ENCODE measurements at regions not wholly inside any gene's neighbourhood (a gene's known extent, or its start where the extent isn't known, plus 50 kb on each side); places are given as distances from the start of the nearest gene placed in this dataset.
"Not testable (repeated sequence)": the region's sequence is repeated elsewhere in the genome, so short reads cannot be mapped to it uniquely, and the experiment has no call there.

DNA sequence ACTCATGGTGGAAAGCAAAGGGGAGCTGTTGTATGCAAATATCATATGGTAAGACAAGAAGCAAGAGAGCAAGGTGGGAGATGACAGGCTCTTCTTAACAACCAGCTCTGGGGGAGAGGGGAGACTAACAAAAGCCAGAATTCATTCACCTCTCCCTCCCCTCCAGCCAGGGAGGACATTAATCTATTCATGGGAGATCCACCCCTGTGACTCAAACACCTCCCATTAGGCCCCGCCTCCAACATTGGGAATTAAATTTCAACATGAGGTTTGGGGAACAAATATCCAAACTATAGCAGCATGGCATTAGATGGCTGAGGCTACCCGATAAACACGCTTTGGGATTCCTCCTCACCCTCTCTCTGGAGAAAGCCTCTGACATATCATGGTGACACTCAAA, 210.6 kb downstream of the RHOU start:
- no peak overlapping the region for H3K4me3 Mint-ChIP-seq
- H3K4me1 Mint-ChIP-seq = peaks cover 7% of the 10 kb centered on the region
- H3K27me3 Mint-ChIP-seq = peaks cover 9% of the 10 kb centered on the region
- no peak for DNase-seq
- CTCF ChIA-PET = no interaction called here
- no peaks in the 10 kb centered on the region for H3K9me3 Mint-ChIP-seq
- H3K27ac Mint-ChIP-seq = no peak overlapping the region
- POLR2A ChIA-PET = no interaction called here
- H3K36me3 Mint-ChIP-seq (ENCODE audit: low read depth) = no peaks in the 10 kb centered on the region

DNA sequence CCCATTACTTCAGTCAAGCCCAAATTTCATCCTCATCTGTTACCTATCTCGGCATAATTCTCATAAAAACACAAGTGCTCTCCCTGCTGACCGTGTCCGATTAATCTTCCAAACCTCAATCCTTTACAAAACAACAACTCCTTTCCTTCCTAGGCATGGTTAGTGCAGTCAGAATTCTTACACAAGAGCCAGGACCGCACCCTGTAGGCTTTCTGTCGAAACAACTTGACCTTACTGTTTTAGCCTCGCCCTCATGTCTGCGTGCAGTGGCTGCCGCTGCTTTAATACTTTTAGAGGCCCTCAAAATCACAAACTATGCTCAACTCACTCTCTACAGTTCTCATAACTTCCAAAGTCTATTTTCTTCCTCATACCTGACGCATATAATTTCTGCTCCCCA, 214.3 kb downstream of the RHOU start:
- H3K4me1 Mint-ChIP-seq; H3K9me3 Mint-ChIP-seq; DNase-seq; CTCF ChIA-PET; H3K4me3 Mint-ChIP-seq; H3K27me3 Mint-ChIP-seq; H3K27ac Mint-ChIP-seq; POLR2A ChIA-PET; H3K36me3 Mint-ChIP-seq (ENCODE audit: low read depth): not testable (repeated sequence)

DNA sequence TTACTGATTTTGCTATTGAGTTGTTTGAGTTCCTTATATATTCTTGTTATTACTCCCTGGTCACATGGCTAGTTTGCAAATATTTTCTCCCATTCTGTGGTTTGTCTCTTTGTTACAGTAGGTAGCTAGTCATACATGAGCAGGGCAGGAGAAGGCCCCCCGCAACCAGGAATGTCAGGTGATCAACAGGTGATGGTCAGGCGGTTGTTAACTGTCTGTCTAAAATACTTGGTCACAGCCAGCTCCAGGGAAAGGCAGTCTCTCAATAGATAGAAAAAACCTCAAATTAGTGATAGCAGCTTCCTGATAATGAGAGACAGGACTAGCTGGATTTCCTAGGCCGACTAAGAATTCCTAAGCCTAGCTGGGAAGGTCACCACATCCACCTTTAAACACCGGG, 217.9 kb downstream of the RHOU start:
- CTCF ChIA-PET = no interaction called here
- POLR2A ChIA-PET = no interaction called here

DNA sequence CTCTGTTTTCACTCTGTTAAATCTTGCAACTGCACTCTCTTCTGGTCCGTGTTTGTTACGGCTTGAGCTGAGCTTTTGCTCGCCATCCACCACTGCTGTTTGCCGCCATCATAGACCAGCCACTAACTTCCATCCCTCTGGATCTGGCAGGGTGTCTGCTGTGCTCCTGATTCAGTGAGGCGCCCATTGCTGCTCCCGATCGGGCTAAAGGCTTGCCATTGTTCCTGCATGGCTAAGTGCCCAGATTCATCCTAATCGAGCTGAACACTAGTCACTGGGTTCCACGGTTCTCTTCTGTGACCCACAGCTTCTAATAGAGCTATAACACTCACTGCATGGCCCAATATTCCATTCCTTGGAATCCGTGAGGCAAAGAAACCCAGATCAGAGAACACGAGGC, 218.5 kb downstream of the RHOU start:
- H3K36me3 Mint-ChIP-seq (ENCODE audit: low read depth); H3K27ac Mint-ChIP-seq; CTCF ChIA-PET; H3K4me1 Mint-ChIP-seq; H3K4me3 Mint-ChIP-seq; H3K9me3 Mint-ChIP-seq; POLR2A ChIA-PET; DNase-seq; H3K27me3 Mint-ChIP-seq: not testable (repeated sequence)

More for the DNA sequence above, 217.9 kb downstream of the RHOU start:
- Mint-ChIP-seq H3K27me3 (no peaks in the 10 kb centered on the region), H3K27ac (no peak overlapping the region), H3K36me3 (ENCODE audit: low read depth) (no peaks in the 10 kb centered on the region), H3K9me3 (peaks cover 6% of the 10 kb centered on the region), H3K4me1 (no peaks in the 10 kb centered on the region), H3K4me3 (no peak overlapping the region)
- no peak for DNase-seq

DNA sequence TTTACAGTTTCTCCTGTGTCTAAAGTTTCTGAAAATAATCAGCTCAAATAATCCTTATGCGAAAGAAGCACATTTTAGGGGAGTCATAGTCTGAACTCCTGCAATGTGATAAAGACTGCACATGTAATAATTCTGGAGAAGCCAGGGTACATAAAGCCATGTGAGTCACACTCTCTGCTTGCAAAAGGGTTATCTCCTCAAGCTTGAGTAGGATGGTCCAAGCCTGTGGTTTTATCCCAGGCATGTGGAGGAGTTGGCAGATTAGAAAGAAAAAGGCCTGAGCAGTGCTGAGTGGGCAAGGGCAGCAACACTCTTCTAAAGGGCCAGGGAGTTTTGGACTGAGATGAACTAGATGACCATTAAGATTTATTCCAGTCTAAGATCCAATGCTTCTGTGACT, 220.4 kb downstream of the RHOU start:
- no peaks in the 10 kb centered on the region for H3K4me1 Mint-ChIP-seq
- H3K9me3 Mint-ChIP-seq = peaks cover 6% of the 10 kb centered on the region
- no peaks in the 10 kb centered on the region for H3K36me3 Mint-ChIP-seq (ENCODE audit: low read depth)
- DNase-seq = no peak
- ChIA-PET POLR2A (no interaction called here), CTCF (no interaction called here)
- H3K4me3 Mint-ChIP-seq = no peak overlapping the region
- no peak overlapping the region for H3K27ac Mint-ChIP-seq
- H3K27me3 Mint-ChIP-seq = no peaks in the 10 kb centered on the region

DNA sequence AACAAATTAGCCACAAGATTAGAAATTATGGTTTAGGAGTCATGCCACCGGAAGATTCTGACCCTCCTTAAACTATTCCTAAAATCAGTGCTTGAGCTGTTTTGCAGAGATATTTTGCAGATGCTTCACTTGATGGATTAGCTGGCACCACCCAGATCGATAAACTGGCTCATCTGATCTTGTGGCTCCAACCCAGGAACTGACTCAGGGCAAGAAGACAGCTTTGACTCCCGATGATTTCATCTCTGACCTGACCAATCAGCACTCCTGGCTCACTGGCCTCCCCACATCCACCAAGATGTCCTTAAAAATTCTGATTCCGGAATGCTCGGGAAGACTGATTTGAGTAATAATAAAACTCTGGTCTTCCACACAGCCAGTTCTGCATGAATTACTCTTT, 221.6 kb downstream of the RHOU start:
- no peaks in the 10 kb centered on the region for H3K27me3 Mint-ChIP-seq
- DNase-seq = no peak
- H3K27ac Mint-ChIP-seq = no peak overlapping the region
- no peak overlapping the region for H3K4me3 Mint-ChIP-seq
- H3K4me1 Mint-ChIP-seq = no peaks in the 10 kb centered on the region
- POLR2A ChIA-PET = no interaction called here
- peaks cover 6% of the 10 kb centered on the region for H3K9me3 Mint-ChIP-seq
- CTCF ChIA-PET = no interaction called here
- H3K36me3 Mint-ChIP-seq (ENCODE audit: low read depth) = no peaks in the 10 kb centered on the region

DNA sequence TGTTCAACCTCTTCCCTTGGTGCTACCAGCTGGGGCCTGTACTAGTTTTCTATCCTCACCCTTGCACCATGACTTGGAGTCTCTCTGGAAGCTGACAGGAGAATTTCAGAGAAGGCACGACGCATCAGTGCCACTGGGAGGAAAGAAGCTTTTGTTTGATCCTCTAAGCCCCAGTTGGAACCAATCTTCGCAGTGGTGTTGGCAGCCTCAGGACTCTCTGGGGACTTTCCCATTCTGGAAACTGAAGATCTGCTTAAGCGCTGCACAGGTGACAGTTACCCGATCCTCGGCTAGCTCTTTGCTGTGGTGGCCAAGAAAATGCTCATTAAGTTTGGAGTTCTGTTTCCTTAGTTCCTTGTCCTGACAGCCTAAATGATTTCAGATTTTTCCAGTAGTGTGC, 222.3 kb downstream of the RHOU start:
- ChIA-PET POLR2A (no interaction called here), CTCF (no interaction called here)
- no peak for DNase-seq
- Mint-ChIP-seq H3K4me1 (no peaks in the 10 kb centered on the region), H3K27ac (no peak overlapping the region), H3K36me3 (ENCODE audit: low read depth) (no peaks in the 10 kb centered on the region), H3K9me3 (peaks cover 6% of the 10 kb centered on the region), H3K4me3 (no peak overlapping the region), H3K27me3 (no peaks in the 10 kb centered on the region)

DNA sequence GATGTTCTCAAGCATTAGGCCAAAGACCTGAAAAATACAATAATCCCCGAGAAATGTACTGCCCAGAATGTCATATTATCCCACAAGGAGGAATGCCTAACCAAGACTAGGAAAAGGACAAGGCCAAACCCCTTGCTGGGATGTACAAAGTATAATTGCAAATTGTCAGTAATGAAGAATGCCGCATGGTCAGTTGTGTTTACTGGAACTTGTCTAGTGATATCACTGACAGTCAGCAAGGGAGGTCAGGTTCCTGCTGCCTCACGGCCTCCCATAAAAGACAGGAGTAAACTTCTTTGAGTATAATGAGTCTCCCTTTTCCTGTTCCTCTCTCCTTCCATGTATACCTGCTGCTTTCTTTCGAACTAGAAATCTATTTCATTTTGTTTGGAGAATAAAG, 222.8 kb downstream of the RHOU start:
- POLR2A ChIA-PET = no interaction called here
- DNase-seq = no peak
- H3K9me3 Mint-ChIP-seq = peaks cover 6% of the 10 kb centered on the region
- H3K4me1 Mint-ChIP-seq = no peaks in the 10 kb centered on the region
- no peak overlapping the region for H3K27ac Mint-ChIP-seq
- CTCF ChIA-PET = no interaction called here
- H3K4me3 Mint-ChIP-seq = no peak overlapping the region
- H3K27me3 Mint-ChIP-seq = no peaks in the 10 kb centered on the region
- H3K36me3 Mint-ChIP-seq (ENCODE audit: low read depth) = no peaks in the 10 kb centered on the region

DNA sequence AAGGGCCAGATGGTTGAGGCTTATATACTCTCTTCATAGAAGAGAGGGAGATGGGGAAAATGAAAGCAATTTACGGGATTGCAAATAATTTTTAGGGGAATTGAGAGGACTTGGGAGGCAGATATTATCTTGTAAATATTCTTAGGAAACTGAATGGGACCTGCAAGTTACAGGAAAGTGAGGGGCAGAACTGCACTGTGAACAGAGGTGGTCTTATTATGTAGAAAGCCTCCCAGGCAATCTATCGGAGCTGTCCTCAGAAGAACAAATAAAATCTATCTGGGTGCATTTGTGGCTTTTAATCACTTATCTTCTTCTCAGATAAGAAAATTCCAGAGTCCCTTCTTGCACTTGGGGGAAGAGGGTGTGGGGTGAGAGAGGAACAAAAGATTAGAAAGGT, 223.5 kb downstream of the RHOU start:
- Mint-ChIP-seq H3K4me3 (no peak overlapping the region), H3K27ac (no peak overlapping the region), H3K36me3 (ENCODE audit: low read depth) (no peaks in the 10 kb centered on the region), H3K9me3 (peaks cover 6% of the 10 kb centered on the region), H3K27me3 (no peaks in the 10 kb centered on the region), H3K4me1 (no peaks in the 10 kb centered on the region)
- no peak for DNase-seq
- ChIA-PET POLR2A (no interaction called here), CTCF (no interaction called here)

DNA sequence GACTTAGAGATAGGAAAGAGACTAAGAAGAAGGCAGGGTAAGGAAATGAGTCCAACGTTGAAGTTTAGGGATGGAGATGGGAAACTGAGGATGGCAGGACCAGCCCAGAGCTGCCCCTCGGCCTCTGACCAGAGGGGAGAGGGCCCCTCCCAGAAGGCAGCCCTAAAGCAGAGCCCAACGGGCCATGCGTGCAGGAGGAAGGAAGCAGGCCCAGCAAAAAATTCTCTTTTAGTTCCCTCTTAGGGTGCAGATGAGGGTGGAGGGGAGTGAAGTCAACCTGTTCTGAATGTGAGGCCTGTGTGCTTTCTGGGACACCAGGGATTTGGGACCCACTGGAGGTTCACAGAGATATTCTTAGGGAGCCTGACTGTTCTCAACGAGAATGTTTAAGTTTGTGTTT, 225.4 kb downstream of the RHOU start:
- ChIA-PET POLR2A (no interaction called here), CTCF (no interaction called here)
- no peak overlapping the region for H3K4me3 Mint-ChIP-seq
- H3K27me3 Mint-ChIP-seq = no peaks in the 10 kb centered on the region
- H3K27ac Mint-ChIP-seq = no peak overlapping the region
- DNase-seq = no peak
- H3K9me3 Mint-ChIP-seq = no peaks in the 10 kb centered on the region
- no peaks in the 10 kb centered on the region for H3K4me1 Mint-ChIP-seq
- no peaks in the 10 kb centered on the region for H3K36me3 Mint-ChIP-seq (ENCODE audit: low read depth)

DNA sequence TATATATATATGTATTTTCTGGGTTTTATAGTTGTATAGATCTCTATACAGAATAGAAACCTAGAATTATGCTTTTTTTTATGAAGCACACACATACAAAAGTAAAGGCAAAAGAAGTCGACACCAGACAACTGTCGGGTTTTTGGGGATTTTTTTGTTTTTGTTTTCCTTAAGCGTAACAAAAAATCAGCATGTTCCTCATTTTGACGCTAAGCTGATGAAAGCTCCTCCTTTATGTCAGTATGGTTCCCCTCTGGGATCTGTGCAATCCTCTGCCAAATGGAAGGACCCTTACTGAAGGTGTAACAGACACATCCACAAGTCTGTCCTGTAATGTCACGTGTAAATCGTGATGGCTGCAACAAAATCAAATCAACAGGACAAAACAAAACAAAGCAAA, 226.2 kb downstream of the RHOU start:
- Mint-ChIP-seq H3K4me1 (no peaks in the 10 kb centered on the region), H3K4me3 (no peak overlapping the region), H3K36me3 (ENCODE audit: low read depth) (no peaks in the 10 kb centered on the region), H3K9me3 (no peaks in the 10 kb centered on the region), H3K27me3 (no peaks in the 10 kb centered on the region), H3K27ac (no peak overlapping the region)
- CTCF ChIA-PET = no interaction called here
- no peak for DNase-seq
- POLR2A ChIA-PET = no interaction called here

DNA sequence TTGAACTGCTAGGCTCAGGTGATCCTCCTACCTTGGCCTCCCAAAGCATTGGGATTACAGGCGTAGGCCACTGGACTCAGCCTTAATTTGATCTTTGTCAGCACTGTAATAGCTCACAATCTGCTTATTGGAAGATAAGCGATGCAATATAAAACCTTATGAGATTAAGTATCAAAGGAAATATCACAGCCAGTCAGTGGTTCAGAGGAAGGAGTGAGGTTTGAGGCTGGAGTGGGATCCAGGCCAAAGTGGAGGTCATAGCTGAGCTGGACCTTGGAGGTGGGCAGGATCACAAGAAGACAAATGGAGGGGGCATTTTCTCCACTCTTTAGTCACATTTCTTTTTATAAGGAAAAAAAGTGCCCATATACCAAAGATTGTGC, 228.5 kb downstream of the RHOU start:
- H3K36me3 Mint-ChIP-seq (ENCODE audit: low read depth) = no peaks in the 10 kb centered on the region
- no peak overlapping the region for H3K27ac Mint-ChIP-seq
- DNase-seq = no peak
- ChIA-PET POLR2A (interaction anchor here (0.5 kb wide), 1 partner anchor 1580 kb away, joined by 3 read pairs; no protein-coding TSS in a partner anchor), CTCF (no interaction called here)
- H3K4me3 Mint-ChIP-seq = no peak overlapping the region
- no peaks in the 10 kb centered on the region for H3K4me1 Mint-ChIP-seq
- no peaks in the 10 kb centered on the region for H3K9me3 Mint-ChIP-seq
- no peaks in the 10 kb centered on the region for H3K27me3 Mint-ChIP-seq

DNA sequence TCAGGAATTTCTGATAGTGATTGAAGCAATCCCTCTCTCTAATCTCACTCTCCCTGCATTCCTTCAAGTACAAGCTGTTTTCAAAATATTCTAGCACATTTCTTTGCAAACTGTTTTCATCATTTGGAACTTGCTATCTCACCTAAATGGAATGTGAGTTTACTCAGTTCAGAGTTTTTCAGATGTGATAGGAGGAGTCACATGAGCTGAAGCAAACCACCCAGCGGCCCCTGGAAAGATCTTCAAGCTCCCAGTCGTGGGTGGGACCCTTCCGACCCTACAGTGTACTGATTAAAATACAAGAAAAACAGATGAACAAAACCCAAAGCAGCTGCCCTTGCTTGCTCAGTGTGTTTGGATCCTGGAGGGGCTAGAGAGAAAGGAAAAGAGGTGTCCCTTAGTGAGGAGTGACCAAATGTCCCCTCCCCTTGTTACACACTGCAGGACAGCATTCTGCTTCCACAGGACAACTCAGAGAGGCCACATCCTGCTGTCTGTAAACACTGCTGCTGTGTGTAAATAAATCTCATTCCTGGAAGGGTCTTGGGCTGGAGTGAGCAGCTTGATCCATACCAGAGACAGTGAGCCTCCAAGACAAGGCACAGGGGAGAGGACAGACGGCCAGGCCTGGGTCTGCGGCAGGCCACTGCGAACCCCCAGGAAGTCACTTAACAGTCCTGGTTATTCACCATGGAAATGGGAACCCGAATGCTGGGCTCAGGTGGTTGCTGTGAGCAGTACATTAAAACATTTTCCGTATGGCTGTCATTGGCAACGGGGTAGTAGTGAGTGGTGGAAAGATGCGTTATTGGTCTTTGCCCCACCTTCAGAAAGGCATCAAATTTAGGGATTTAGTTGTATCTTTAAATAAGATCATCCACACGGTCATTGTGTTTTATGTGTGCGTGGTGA, 229.2 kb downstream of the RHOU start:
- H3K9me3 Mint-ChIP-seq = no peaks in the 10 kb centered on the region
- no peak overlapping the region for H3K4me3 Mint-ChIP-seq
- H3K4me1 Mint-ChIP-seq = no peaks in the 10 kb centered on the region
- no peaks in the 10 kb centered on the region for H3K27me3 Mint-ChIP-seq
- CTCF ChIA-PET = no interaction called here
- H3K36me3 Mint-ChIP-seq (ENCODE audit: low read depth) = no peaks in the 10 kb centered on the region
- DNase-seq = no peak
- POLR2A ChIA-PET = no interaction called here
- no peak overlapping the region for H3K27ac Mint-ChIP-seq

DNA sequence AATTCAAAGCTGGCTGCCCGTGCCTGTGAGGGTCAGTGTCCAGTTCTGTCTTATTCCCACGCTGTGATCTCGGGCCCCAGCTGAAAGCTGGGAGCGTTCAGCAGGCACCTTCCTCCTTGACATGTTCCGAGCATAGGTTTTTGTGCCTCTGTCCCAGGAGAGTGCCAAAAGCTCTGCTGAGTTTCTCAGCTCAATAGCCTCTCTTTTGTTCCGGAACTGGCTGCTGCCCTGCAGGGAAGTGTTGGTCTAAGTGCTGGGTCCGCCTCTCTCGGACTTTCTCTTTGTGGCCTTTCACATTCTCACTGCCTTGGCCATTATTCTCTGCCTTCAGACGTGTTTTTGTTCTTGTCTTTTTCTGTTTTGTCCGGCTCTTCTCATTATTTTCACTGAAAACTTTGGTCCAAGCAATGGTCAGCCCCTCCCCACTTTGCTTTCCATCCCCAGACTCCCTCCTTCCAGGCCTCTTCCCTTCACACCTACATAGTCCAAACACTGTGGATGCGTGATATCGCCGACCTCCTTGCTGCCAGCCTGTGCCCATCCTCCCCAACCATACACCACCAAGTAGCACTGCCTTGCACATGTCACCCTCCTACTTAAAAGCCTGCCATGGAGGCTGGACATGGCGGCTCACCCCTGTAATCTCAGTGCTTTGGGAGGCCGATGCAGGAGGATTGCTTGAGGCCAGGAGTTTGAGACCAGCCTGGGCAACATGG, 233.8 kb downstream of the RHOU start:
- no peak for DNase-seq
- Mint-ChIP-seq H3K9me3 (no peaks in the 10 kb centered on the region), H3K27me3 (no peaks in the 10 kb centered on the region), H3K36me3 (ENCODE audit: low read depth) (no peaks in the 10 kb centered on the region), H3K4me3 (no peak overlapping the region), H3K4me1 (no peaks in the 10 kb centered on the region), H3K27ac (no peak overlapping the region)
- CTCF ChIA-PET = no interaction called here
- POLR2A ChIA-PET = no interaction called here

Measured in activated CD4-positive, alpha-beta memory T cell treated with anti-CD3 and anti-CD28 coated beads, Interleukin-2, amount 10 ng/mL, durations not matched to agents 7 days and 5 days (primary cell).